ENCODE measurements at regions not wholly inside any gene's neighbourhood (a gene's known extent, or its start where the extent isn't known, plus 50 kb on each side); places are given as distances from the start of the nearest gene placed in this dataset.

DNA sequence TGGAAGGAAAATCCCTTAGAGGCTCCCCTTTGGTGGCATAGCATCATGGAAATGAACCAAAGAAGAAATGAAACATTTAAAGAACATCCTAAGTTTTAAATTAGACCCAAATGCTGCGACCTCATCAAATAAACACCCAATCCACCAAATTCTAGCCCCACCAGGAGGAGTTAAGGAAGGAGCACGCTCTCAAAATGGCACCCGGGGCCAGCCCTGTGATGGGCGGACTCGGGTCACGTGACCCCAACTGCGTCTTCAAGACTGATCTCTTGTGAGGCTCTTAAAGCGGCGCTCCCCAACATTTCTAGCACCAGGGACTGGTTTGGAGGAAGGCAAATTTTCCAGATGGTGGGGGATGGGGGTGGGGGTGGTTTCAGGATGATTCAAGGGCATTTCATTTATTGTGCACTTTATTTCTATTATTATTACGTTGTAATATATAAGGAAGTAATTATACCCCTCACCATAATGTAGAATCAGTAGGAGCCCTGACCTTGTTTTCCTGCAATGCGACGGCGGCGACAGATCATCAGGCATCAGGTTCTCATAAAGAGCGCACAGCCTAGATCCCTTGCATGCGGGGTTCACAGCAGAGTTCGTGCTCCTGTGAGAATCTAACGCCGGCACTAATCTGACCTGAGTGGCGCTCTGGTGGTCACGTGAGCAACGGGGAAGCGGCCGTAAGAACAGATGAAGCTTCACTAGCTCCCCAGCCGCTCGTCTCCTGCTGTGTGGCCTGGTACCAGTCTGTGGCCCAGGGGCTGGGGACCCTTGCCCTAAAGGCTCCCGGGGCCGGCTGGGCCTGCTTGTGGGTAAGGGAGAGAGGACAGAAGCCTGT lies 55.3 kb upstream of the SLC22A11 start:
- BruUV-seq (replicated peaks): no TSS peak
- H3K27ac ChIP-seq (ENCODE audit: low read length): no peak overlapping the region
- ChIA-PET CTCF (no interaction called here), POLR2A (no interaction called here)
- DNase-seq (ENCODE audit: low read depth, low spot score): no peak
- intact Hi-C loops (cut with micrococcal nuclease; ENCODE audit: unreplicated experiment) (no loop called here), in situ Hi-C loops (cut with HindIII; ENCODE audit: low pct_unique_long_range_greater_than_20kb, low sequenced_read_pairs) (no loop called here)
- no peaks in the 10 kb centered on the region for H3K36me3 ChIP-seq (ENCODE audit: control insufficient read depth, insufficient read depth, low read length)
- H3K4me1 ChIP-seq (ENCODE audit: control insufficient read depth, insufficient read depth, low read length): no peaks in the 10 kb centered on the region
- no peak overlapping the region for H3K4me3 ChIP-seq (ENCODE audit: low read depth in 2 of 2, low read length in 2 of 2)
- no peaks in the 10 kb centered on the region for H3K9me3 ChIP-seq (ENCODE audit: control insufficient read depth, insufficient read depth, low read depth, low read length)
- 0 out of 2 replicates have a peak, but pooled peaks have one; percentile 60 for ATAC-seq
- TF ChIP-seq, protein P1, sequence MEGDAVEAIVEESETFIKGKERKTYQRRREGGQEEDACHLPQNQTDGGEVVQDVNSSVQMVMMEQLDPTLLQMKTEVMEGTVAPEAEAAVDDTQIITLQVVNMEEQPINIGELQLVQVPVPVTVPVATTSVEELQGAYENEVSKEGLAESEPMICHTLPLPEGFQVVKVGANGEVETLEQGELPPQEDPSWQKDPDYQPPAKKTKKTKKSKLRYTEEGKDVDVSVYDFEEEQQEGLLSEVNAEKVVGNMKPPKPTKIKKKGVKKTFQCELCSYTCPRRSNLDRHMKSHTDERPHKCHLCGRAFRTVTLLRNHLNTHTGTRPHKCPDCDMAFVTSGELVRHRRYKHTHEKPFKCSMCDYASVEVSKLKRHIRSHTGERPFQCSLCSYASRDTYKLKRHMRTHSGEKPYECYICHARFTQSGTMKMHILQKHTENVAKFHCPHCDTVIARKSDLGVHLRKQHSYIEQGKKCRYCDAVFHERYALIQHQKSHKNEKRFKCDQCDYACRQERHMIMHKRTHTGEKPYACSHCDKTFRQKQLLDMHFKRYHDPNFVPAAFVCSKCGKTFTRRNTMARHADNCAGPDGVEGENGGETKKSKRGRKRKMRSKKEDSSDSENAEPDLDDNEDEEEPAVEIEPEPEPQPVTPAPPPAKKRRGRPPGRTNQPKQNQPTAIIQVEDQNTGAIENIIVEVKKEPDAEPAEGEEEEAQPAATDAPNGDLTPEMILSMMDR (IDR thresholded peaks at IDR 0.05): no peak
- TF ChIP-seq SIN3A (IDR thresholded peaks at IDR 0.05; ENCODE audit: borderline replicate concordance, insufficient read depth, low read depth, low read length) (no peak), TCF7L2 (IDR thresholded peaks at IDR 0.05; ENCODE audit: low read depth, low read length) (no peak), POLR2AphosphoS5 (IDR thresholded peaks at IDR 0.05; ENCODE audit: low read depth, low read length) (no peak)
- TF ChIP-seq, protein P2, sequence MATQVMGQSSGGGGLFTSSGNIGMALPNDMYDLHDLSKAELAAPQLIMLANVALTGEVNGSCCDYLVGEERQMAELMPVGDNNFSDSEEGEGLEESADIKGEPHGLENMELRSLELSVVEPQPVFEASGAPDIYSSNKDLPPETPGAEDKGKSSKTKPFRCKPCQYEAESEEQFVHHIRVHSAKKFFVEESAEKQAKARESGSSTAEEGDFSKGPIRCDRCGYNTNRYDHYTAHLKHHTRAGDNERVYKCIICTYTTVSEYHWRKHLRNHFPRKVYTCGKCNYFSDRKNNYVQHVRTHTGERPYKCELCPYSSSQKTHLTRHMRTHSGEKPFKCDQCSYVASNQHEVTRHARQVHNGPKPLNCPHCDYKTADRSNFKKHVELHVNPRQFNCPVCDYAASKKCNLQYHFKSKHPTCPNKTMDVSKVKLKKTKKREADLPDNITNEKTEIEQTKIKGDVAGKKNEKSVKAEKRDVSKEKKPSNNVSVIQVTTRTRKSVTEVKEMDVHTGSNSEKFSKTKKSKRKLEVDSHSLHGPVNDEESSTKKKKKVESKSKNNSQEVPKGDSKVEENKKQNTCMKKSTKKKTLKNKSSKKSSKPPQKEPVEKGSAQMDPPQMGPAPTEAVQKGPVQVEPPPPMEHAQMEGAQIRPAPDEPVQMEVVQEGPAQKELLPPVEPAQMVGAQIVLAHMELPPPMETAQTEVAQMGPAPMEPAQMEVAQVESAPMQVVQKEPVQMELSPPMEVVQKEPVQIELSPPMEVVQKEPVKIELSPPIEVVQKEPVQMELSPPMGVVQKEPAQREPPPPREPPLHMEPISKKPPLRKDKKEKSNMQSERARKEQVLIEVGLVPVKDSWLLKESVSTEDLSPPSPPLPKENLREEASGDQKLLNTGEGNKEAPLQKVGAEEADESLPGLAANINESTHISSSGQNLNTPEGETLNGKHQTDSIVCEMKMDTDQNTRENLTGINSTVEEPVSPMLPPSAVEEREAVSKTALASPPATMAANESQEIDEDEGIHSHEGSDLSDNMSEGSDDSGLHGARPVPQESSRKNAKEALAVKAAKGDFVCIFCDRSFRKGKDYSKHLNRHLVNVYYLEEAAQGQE (IDR thresholded peaks at IDR 0.05; ENCODE audit: insufficient read depth in 1 of 2, low read depth in 2 of 2, low read length in 1 of 2): no peak
- H3K27me3 ChIP-seq (ENCODE audit: control insufficient read depth, insufficient read depth, low read length): peaks cover 4% of the 10 kb centered on the region

DNA sequence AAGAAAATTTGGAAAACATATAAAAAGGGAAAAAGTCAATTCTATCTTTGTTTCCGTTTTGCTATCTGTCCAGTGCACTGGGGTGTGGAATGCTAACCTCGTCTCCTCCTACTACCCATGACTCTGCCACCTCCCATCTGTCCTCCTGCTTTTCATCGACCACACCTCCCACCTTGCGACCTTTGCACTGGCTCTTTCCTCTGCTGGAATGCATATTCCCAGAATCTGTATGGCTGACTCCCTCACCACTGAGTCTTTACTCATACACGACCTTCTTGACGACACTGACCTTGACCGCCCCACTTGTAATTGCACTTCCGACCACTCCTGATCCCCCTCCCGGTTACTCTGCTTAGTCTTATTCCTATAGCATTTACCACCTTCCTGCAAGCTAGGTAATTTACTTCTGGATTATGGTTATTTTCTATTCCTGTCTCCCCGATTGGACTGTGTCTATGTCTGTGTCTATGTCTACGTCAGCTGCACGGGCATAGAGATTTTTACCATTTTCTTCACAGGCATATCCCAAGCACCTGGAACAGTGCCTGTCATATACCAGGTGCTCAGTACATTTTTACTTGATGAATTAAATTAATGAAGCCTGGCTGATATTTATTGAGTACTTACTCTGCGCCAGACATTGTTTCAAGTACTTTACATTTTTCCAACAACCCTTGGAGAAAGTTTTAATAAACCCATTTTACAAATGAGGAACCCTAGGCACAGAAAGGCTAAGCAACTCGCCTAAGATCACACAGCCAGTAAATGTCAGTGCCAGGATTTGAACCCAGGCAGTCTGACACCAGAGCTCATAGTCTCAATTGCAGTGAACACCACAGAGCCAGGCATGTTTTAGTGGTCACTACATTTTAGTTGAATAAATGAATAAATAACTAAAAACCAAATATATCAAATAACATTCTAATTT lies 54.0 kb upstream of the SLC22A11 start:
- POLR2A ChIA-PET: interaction anchor here (0.6 kb wide), 1 partner anchor 9 kb away, joined by 4 read pairs; no protein-coding TSS in a partner anchor
- peaks cover 4% of the 10 kb centered on the region for H3K27me3 ChIP-seq (ENCODE audit: control insufficient read depth, insufficient read depth, low read length)
- no peaks in the 10 kb centered on the region for H3K9me3 ChIP-seq (ENCODE audit: control insufficient read depth, insufficient read depth, low read depth, low read length)
- in situ Hi-C loops (cut with HindIII; ENCODE audit: low pct_unique_long_range_greater_than_20kb, low sequenced_read_pairs) (no loop called here), intact Hi-C loops (cut with micrococcal nuclease; ENCODE audit: unreplicated experiment) (no loop called here)
- no peak for TF ChIP-seq POLR2AphosphoS5 (IDR thresholded peaks at IDR 0.05; ENCODE audit: low read depth, low read length)
- no peak for TF ChIP-seq SIN3A (IDR thresholded peaks at IDR 0.05; ENCODE audit: borderline replicate concordance, insufficient read depth, low read depth, low read length)
- TF ChIP-seq, protein P1 (IDR thresholded peaks at IDR 0.05): no peak
- TF ChIP-seq, protein P2 (IDR thresholded peaks at IDR 0.05; ENCODE audit: insufficient read depth in 1 of 2, low read depth in 2 of 2, low read length in 1 of 2): no peak
- no peak for TF ChIP-seq TCF7L2 (IDR thresholded peaks at IDR 0.05; ENCODE audit: low read depth, low read length)
- DNase-seq (ENCODE audit: low read depth, low spot score) (no peak), ATAC-seq (no peak)
- CTCF ChIA-PET: no interaction called here
- no TSS peak for BruUV-seq (replicated peaks)
- no peaks in the 10 kb centered on the region for H3K4me1 ChIP-seq (ENCODE audit: control insufficient read depth, insufficient read depth, low read length)
- no peak overlapping the region for H3K27ac ChIP-seq (ENCODE audit: low read length)
- H3K36me3 ChIP-seq (ENCODE audit: control insufficient read depth, insufficient read depth, low read length): no peaks in the 10 kb centered on the region
- no peak overlapping the region for H3K4me3 ChIP-seq (ENCODE audit: low read depth in 2 of 2, low read length in 2 of 2)
